AG08396 (cell line): ENCODE measurements at regions not wholly inside any gene's neighbourhood (a gene's known extent, or its start where the extent isn't known, plus 50 kb on each side); places are given as distances from the start of the nearest gene placed in this dataset.
A peak's percentile ranks its signal among the peaks of the same experiment; 100 is the strongest.
"Not testable (repeated sequence)": the region's sequence is repeated elsewhere in the genome, so short reads cannot be mapped to it uniquely, and the experiment has no call there.

Source experiments
- DNase-seq: peaks from one replicate; pipeline ENCODE4 v3.0.0; 2012; ENCODE audit warnings: low spot score, mixed read lengths

- DNase-seq, result no peak
These were observed 156.2 kb upstream of the FOXK1 start for GRCh38 chr7:4525884-4526283.

GRCh38 chr7:4527988-4528636 lies 154.0 kb upstream of the FOXK1 start:
- no peak for DNase-seq

GRCh38 chr7:4531236-4531635 lies 150.9 kb upstream of the FOXK1 start:
- no peak for DNase-seq

GRCh38 chr7:4533339-4533738 lies 148.8 kb upstream of the FOXK1 start:
- not testable (repeated sequence) for DNase-seq

GRCh38 chr7:4549681-4550080 lies 132.4 kb upstream of the FOXK1 start:
- DNase-seq, result no peak

- DNase-seq, result no peak
These were observed 132.0 kb upstream of the FOXK1 start for GRCh38 chr7:4550117-4550516.

GRCh38 chr7:4552985-4553384 lies 129.1 kb upstream of the FOXK1 start:
- no peak for DNase-seq

GRCh38 chr7:4556868-4557793 lies 125.0 kb upstream of the FOXK1 start:
- DNase-seq, result no peak

GRCh38 chr7:4561795-4562194 lies 120.3 kb upstream of the FOXK1 start:
- no peak for DNase-seq

- DNase-seq, result no peak
These were observed 115.4 kb upstream of the FOXK1 start for GRCh38 chr7:4566714-4567113.

GRCh38 chr7:4574851-4575250 lies 107.2 kb upstream of the FOXK1 start:
- no peak for DNase-seq

GRCh38 chr7:4575254-4575653 lies 106.8 kb upstream of the FOXK1 start:
- DNase-seq, result no peak

GRCh38 chr7:4602905-4603842 lies 78.9 kb upstream of the FOXK1 start:
- no peak for DNase-seq

GRCh38 chr7:4603843-4604231 lies 78.3 kb upstream of the FOXK1 start:
- no peak for DNase-seq

GRCh38 chr7:4604456-4604940 lies 77.6 kb upstream of the FOXK1 start:
- DNase-seq, result no peak

- no peak for DNase-seq
These were observed 75.3 kb upstream of the FOXK1 start for GRCh38 chr7:4606797-4607196.

- no peak for DNase-seq
These were observed 74.8 kb upstream of the FOXK1 start for GRCh38 chr7:4607311-4607729.

GRCh38 chr7:4609576-4609975 lies 72.5 kb upstream of the FOXK1 start:
- not testable (repeated sequence) for DNase-seq

GRCh38 chr7:4610768-4611467 lies 71.2 kb upstream of the FOXK1 start:
- DNase-seq, result peak; percentile 71

GRCh38 chr7:4612237-4612636 lies 69.9 kb upstream of the FOXK1 start:
- no peak for DNase-seq
